Neural progenitor cell (in vitro differentiated cells): ENCODE measurements at regions not wholly inside any gene's neighbourhood (a gene's known extent, or its start where the extent isn't known, plus 50 kb on each side); places are given as distances from the start of the nearest gene placed in this dataset.

Experiments
- DNase-seq: peaks from one replicate; pipeline ENCODE4 v3.0.0-alpha.2; 2016; ENCODE audit warnings: low spot score
- H2AFZ ChIP-seq: fragments of 200-600 bp; sonication (generic); replicated peaks from 2 replicates; pipeline ENCODE4 v1.6.1; 2016; ENCODE audit warnings: antibody characterized with exemption
- H3F3A ChIP-seq: fragments of 200-600 bp; sonication (generic); 2 replicates; pipeline ENCODE4 v1.6.1; 2016; ENCODE audit warnings: antibody characterized with exemption, low read depth
- H3K27ac ChIP-seq: fragments of 200-600 bp; sonication (generic); 2 replicates; pipeline ENCODE4 v1.5.1; 2016; ENCODE audit warnings: mild to moderate bottlenecking
- H3K27me3 ChIP-seq: fragments of 200-600 bp; sonication (generic); 2 replicates; pipeline ENCODE4 v1.6.1; 2016; ENCODE audit warnings: mild to moderate bottlenecking, moderate library complexity
- H3K36me3 ChIP-seq: fragments of 200-600 bp; sonication (generic); 2 replicates; pipeline ENCODE4 v1.5.1; 2016
- H3K4me1 ChIP-seq: fragments of 200-600 bp; sonication (generic); 2 replicates; pipeline ENCODE4 v1.6.1; 2016; ENCODE audit warnings: mixed run types
- H3K4me2 ChIP-seq: fragments of 200-600 bp; sonication (generic); 2 replicates; pipeline ENCODE4 v1.6.1; 2016
- H3K4me3 ChIP-seq: fragments of 200-600 bp; sonication (generic); 2 replicates; pipeline ENCODE4 v1.5.1; 2016
- H3K79me2 ChIP-seq: fragments of 200-600 bp; sonication (generic); 2 replicates; pipeline ENCODE4 v1.6.1; 2016; ENCODE audit warnings: low read depth
- H3K9ac ChIP-seq: fragments of 200-600 bp; sonication (generic); 2 replicates; pipeline ENCODE4 v1.6.1; 2016
- H3K9me3 ChIP-seq: fragments of 200-600 bp; sonication (generic); 2 replicates; pipeline ENCODE4 v1.5.1; 2016; ENCODE audit warnings: low read depth
- H4K20me1 ChIP-seq: fragments of 200-600 bp; sonication (generic); 2 replicates; pipeline ENCODE4 v1.6.1; 2016; ENCODE audit warnings: low read depth
- H3K27ac Mint-ChIP-seq: 3 replicates; pipeline ENCODE4 v1.8.0; 2021; ENCODE audit warnings: mixed read lengths
- H3K27me3 Mint-ChIP-seq: 2 replicates; pipeline ENCODE4 v1.8.0; 2022; ENCODE audit warnings: low read depth, mild to moderate bottlenecking, inconsistent platforms, moderate library complexity, mixed read lengths; ENCODE audit not compliant: insufficient read depth
- H3K36me3 Mint-ChIP-seq: 3 replicates; pipeline ENCODE4 v1.8.0; 2021; ENCODE audit warnings: mixed read lengths
- H3K4me1 Mint-ChIP-seq: 3 replicates; pipeline ENCODE4 v1.8.0; 2021; ENCODE audit warnings: mixed read lengths
- H3K4me3 Mint-ChIP-seq: 3 replicates; pipeline ENCODE4 v1.8.0; 2021; ENCODE audit warnings: mild to moderate bottlenecking, moderate library complexity, mixed read lengths
- H3K9me3 Mint-ChIP-seq: 3 replicates; pipeline ENCODE4 v1.8.0; 2020; ENCODE audit warnings: mixed read lengths
- CTCF ChIP-seq: fragments of 200-600 bp; sonication (generic); IDR thresholded peaks from 2 replicates; pipeline ENCODE4 v1.5.1; 2017; ENCODE audit warnings: antibody characterized with exemption, mild to moderate bottlenecking
- EZH2 ChIP-seq: fragments of 200-600 bp; sonication (generic); IDR thresholded peaks from 2 replicates; pipeline ENCODE4 v1.6.1; 2017; ENCODE audit warnings: antibody characterized with exemption, mild to moderate bottlenecking, moderate library complexity
- EZH2phosphoT487 ChIP-seq: fragments of 200-600 bp; sonication (generic); IDR thresholded peaks from 2 replicates; pipeline ENCODE4 v1.6.1; 2017; ENCODE audit warnings: antibody characterized with exemption

GRCh38 chr16:13554643-13555042 is 365.3 kb upstream of the ERCC4 start:
- Histone ChIP-seq H2AFZ (no peak overlapping the region), H3K9me3 (no peaks in the 10 kb centered on the region), H3K27ac (no peak overlapping the region), H3K79me2 (no peaks in the 10 kb centered on the region), H4K20me1 (no peaks in the 10 kb centered on the region), H3K9ac (no peak overlapping the region), H3K27me3 (no peaks in the 10 kb centered on the region), H3K4me3 (no peak overlapping the region), H3F3A (no peaks in the 10 kb centered on the region), H3K4me2 (no peak overlapping the region), H3K4me1 (peaks cover 12% of the 10 kb centered on the region), H3K36me3 (no peaks in the 10 kb centered on the region)
- no peak for DNase-seq
- H3K4me3 Mint-ChIP-seq = no peak overlapping the region
- TF ChIP-seq EZH2 (no peak), CTCF (no peak), EZH2phosphoT487 (no peak)
- H3K27me3 Mint-ChIP-seq = peaks cover 7% of the 10 kb centered on the region
- H3K36me3 Mint-ChIP-seq = no peaks in the 10 kb centered on the region
- peaks cover 44% of the 10 kb centered on the region for H3K4me1 Mint-ChIP-seq
- no peak overlapping the region for H3K27ac Mint-ChIP-seq
- no peaks in the 10 kb centered on the region for H3K9me3 Mint-ChIP-seq

- no peaks in the 10 kb centered on the region for H3K36me3 Mint-ChIP-seq
- H3K4me3 Mint-ChIP-seq = no peak overlapping the region
These were observed 362.5 kb upstream of the ERCC4 start for GRCh38 chr16:13557418-13557817.

GRCh38 chr16:13558752-13559151 is 361.2 kb upstream of the ERCC4 start:
- H3F3A ChIP-seq = no peaks in the 10 kb centered on the region
- DNase-seq = no peak
- TF ChIP-seq EZH2 (no peak), EZH2phosphoT487 (no peak), CTCF (no peak)
- no peaks in the 10 kb centered on the region for H4K20me1 ChIP-seq
- no peak overlapping the region for H3K4me2 ChIP-seq
- Mint-ChIP-seq H3K27ac (no peak overlapping the region), H3K9me3 (no peaks in the 10 kb centered on the region), H3K36me3 (no peaks in the 10 kb centered on the region), H3K4me3 (no peak overlapping the region), H3K27me3 (peaks cover 11% of the 10 kb centered on the region), H3K4me1 (peaks cover 8% of the 10 kb centered on the region)
- H3K9me3 ChIP-seq = no peaks in the 10 kb centered on the region
- no peaks in the 10 kb centered on the region for H3K79me2 ChIP-seq
- H3K9ac ChIP-seq = no peak overlapping the region
- H3K4me3 ChIP-seq = no peak overlapping the region
- H3K27me3 ChIP-seq = no peaks in the 10 kb centered on the region
- H3K4me1 ChIP-seq = no peaks in the 10 kb centered on the region
- no peak overlapping the region for H2AFZ ChIP-seq
- no peak overlapping the region for H3K27ac ChIP-seq
- H3K36me3 ChIP-seq = no peaks in the 10 kb centered on the region

More at GRCh38 chr16:13557418-13557817, 362.5 kb upstream of the ERCC4 start:
- Mint-ChIP-seq H3K27me3 (peaks cover 13% of the 10 kb centered on the region), H3K4me1 (peaks cover 21% of the 10 kb centered on the region), H3K9me3 (no peaks in the 10 kb centered on the region), H3K27ac (no peak overlapping the region)
- H3K9me3 ChIP-seq = no peaks in the 10 kb centered on the region
- TF ChIP-seq EZH2 (no peak), EZH2phosphoT487 (no peak), CTCF (no peak)
- H2AFZ ChIP-seq = no peak overlapping the region
- H3K27ac ChIP-seq = no peak overlapping the region
- no peak overlapping the region for H3K9ac ChIP-seq
- H3K4me3 ChIP-seq = no peak overlapping the region
- no peaks in the 10 kb centered on the region for H3K27me3 ChIP-seq
- no peaks in the 10 kb centered on the region for H4K20me1 ChIP-seq
- H3K4me1 ChIP-seq = peaks cover 6% of the 10 kb centered on the region
- no peak overlapping the region for H3K4me2 ChIP-seq
- H3F3A ChIP-seq = no peaks in the 10 kb centered on the region
- no peaks in the 10 kb centered on the region for H3K79me2 ChIP-seq
- no peak for DNase-seq
- no peaks in the 10 kb centered on the region for H3K36me3 ChIP-seq
